Psoas muscle (tissue), 7 donors: ENCODE measurements at regions not wholly inside any gene's neighbourhood (a gene's known extent, or its start where the extent isn't known, plus 50 kb on each side); places are given as distances from the start of the nearest gene placed in this dataset.

Experiments used
- ATAC-seq, 4 donors: fragments of 200-7000 bp; cut with Tn5 transposase; one replicate each; pipeline ENCODE4 v1.9.1; 2020; ENCODE audit warnings: moderate library complexity in 3 of 4, mild to moderate bottlenecking in 2 of 4
- DNase-seq, 2 donors: peaks; one replicate each; pipeline ENCODE4 v3.0.0-alpha.2; 2020
- H3K27ac ChIP-seq: fragments of 200-600 bp; one replicate; pipeline ENCODE4 v1.8.0; 2022
- H3K27me3 ChIP-seq, 3 donors: fragments of 200-600 bp in 1 of 3; one replicate each; pipeline versions ENCODE4 v1.6.1 to v1.8.0; 2013 to 2022; ENCODE audit warnings: low read length in 2 of 3, mild to moderate bottlenecking in 2 of 3, moderate library complexity in 1 of 3; ENCODE audit not compliant: insufficient read depth in 3 of 3
- H3K36me3 ChIP-seq, 2 donors: fragments of 200-600 bp in 1 of 2; one replicate each; pipeline versions ENCODE4 v1.6.1 to v1.8.0; 2013 to 2022; ENCODE audit warnings: low read depth in 1 of 2, mild to moderate bottlenecking in 1 of 2, moderate library complexity in 1 of 2; ENCODE audit not compliant: insufficient read depth in 1 of 2
- H3K4me1 ChIP-seq: fragments of 200-600 bp; one replicate; pipeline ENCODE4 v1.8.0; 2022
- H3K4me3 ChIP-seq: fragments of 200-600 bp; one replicate; pipeline ENCODE4 v1.8.0; 2022; ENCODE audit warnings: mild to moderate bottlenecking
- H3K9me3 ChIP-seq: fragments of 200-600 bp; one replicate; pipeline ENCODE4 v1.8.0; 2022
- CTCF ChIP-seq: fragments of 200-600 bp; IDR thresholded peaks from one replicate; pipeline ENCODE4 v1.8.0; 2022; ENCODE audit warnings: antibody characterized with exemption
- WGBS, 3 donors: extraction: QIAGEN DNeasy Blood & Tissue Kit; methylation state at CpG; one replicate each; pipeline versions ENCODE4 v1.1.6 to v1.1.7; 2013; 5-methylcytosine and 5-hydroxymethylcytosine counted together
- intact Hi-C, 2 donors: fragments of 100-400 bp; cut with DNase I; formaldehyde crosslinking; loops; one replicate each; pipeline versions ENCODE4 v1.11.0 to v1.14.2; 2022
- donor health status: healthy with polysubstance abuse.
- donor health status: DM: no; HTN: no; CAD: no; lungs with moderate emphysema.
- donor health status: Bipolar disorder and iron deficiency.
- donor health status: healthy.
- donor health status: DM: yes; HTN: yes; CAD: no.
- donor health status: DM: no; HTN: no; CAD: no.
- donor health status: DM: yes; HTN: yes; CAD: no.

GRCh38 chr12:124641591-124641990, 74.2 kb upstream of the NCOR2 start:
- DNase-seq, result no peak
- ATAC-seq, result no peak
- 78 to 88% (median 88%) methylated on average over 6 of the region's 6 CpGs for WGBS, 3 donors

GRCh38 chr12:124640056-124640455, 72.6 kb upstream of the NCOR2 start:
- WGBS, 3 donors, result 58 to 68% (median 59%) methylated on average over 5 of the region's 5 CpGs
- DNase-seq (no peak), ATAC-seq (no peak)
- no peak overlapping the region for H3K27ac ChIP-seq
- H3K9me3 ChIP-seq, result no peaks in the 10 kb centered on the region
- H3K27me3 ChIP-seq, result no peaks in the 10 kb centered on the region
- intact Hi-C loops, result no loop called here
- H3K36me3 ChIP-seq, result no peaks in the 10 kb centered on the region
- TF ChIP-seq CTCF, result no peak
- no peak overlapping the region for H3K4me3 ChIP-seq
- H3K4me1 ChIP-seq, result peaks cover 22% of the 10 kb centered on the region

More at GRCh38 chr12:124641591-124641990, 74.2 kb upstream of the NCOR2 start:
- Histone ChIP-seq H3K36me3 (no peaks in the 10 kb centered on the region), H3K9me3 (no peaks in the 10 kb centered on the region), H3K27me3 (no peaks in the 10 kb centered on the region), H3K4me1 (peaks cover 14% of the 10 kb centered on the region), H3K27ac (no peak overlapping the region), H3K4me3 (no peak overlapping the region)
- no peak for TF ChIP-seq CTCF
- intact Hi-C loops, result no loop called here

- H3K4me1 ChIP-seq, result peaks cover 22% of the 10 kb centered on the region
- no peak for TF ChIP-seq CTCF
- no peak overlapping the region for H3K4me3 ChIP-seq
Observed at GRCh38 chr12:124639122-124639806, 71.9 kb upstream of the NCOR2 start.

GRCh38 chr12:124637581-124637981, 70.2 kb upstream of the NCOR2 start:
- 26 to 33% (median 28%) methylated on average over 12 of the region's 12 CpGs for WGBS, 3 donors
- Histone ChIP-seq H3K4me3 (no peak overlapping the region), H3K36me3 (no peaks in the 10 kb centered on the region), H3K9me3 (no peaks in the 10 kb centered on the region), H3K4me1 (peaks cover 22% of the 10 kb centered on the region), H3K27me3 (no peaks in the 10 kb centered on the region), H3K27ac (no peak overlapping the region)
- intact Hi-C loops, result loop anchor here in 1 of 2 donors (5.0 kb wide), 1 partner anchor 60 kb away; no protein-coding TSS in a partner anchor
- ATAC-seq (peak; percentile 78 to 90 (median 89)), DNase-seq (no peak)
- no peak for TF ChIP-seq CTCF

More at GRCh38 chr12:124639122-124639806, 71.9 kb upstream of the NCOR2 start:
- no peak overlapping the region for H3K27ac ChIP-seq
- intact Hi-C loops, result loop anchor here in 1 of 2 donors (5.0 kb wide), 1 partner anchor 62 kb away; no protein-coding TSS in a partner anchor
- 60 to 73% (median 61%) methylated on average over 6 of the region's 6 CpGs for WGBS, 3 donors
- H3K27me3 ChIP-seq, result no peaks in the 10 kb centered on the region
- H3K36me3 ChIP-seq, result no peaks in the 10 kb centered on the region
- DNase-seq, result no peak
- H3K9me3 ChIP-seq, result no peaks in the 10 kb centered on the region
- ATAC-seq, result no peak
